ENCODE measurements at regions not wholly inside any gene's neighbourhood (a gene's known extent, or its start where the extent isn't known, plus 50 kb on each side); places are given as distances from the start of the nearest gene placed in this dataset.

- Mint-ChIP-seq H3K4me3 (ENCODE audit: unreplicated experiment) (no peak overlapping the region), H3K27me3 (ENCODE audit: unreplicated experiment) (peaks cover 2% of the 10 kb centered on the region), H3K4me1 (ENCODE audit: low read depth, unreplicated experiment) (no peaks in the 10 kb centered on the region), H3K36me3 (ENCODE audit: unreplicated experiment) (peaks cover 17% of the 10 kb centered on the region), H3K27ac (ENCODE audit: unreplicated experiment) (peak overlapping the region; percentile 14), H3K9me3 (ENCODE audit: unreplicated experiment) (peaks cover 3% of the 10 kb centered on the region)
- TF ChIP-seq, protein P1, sequence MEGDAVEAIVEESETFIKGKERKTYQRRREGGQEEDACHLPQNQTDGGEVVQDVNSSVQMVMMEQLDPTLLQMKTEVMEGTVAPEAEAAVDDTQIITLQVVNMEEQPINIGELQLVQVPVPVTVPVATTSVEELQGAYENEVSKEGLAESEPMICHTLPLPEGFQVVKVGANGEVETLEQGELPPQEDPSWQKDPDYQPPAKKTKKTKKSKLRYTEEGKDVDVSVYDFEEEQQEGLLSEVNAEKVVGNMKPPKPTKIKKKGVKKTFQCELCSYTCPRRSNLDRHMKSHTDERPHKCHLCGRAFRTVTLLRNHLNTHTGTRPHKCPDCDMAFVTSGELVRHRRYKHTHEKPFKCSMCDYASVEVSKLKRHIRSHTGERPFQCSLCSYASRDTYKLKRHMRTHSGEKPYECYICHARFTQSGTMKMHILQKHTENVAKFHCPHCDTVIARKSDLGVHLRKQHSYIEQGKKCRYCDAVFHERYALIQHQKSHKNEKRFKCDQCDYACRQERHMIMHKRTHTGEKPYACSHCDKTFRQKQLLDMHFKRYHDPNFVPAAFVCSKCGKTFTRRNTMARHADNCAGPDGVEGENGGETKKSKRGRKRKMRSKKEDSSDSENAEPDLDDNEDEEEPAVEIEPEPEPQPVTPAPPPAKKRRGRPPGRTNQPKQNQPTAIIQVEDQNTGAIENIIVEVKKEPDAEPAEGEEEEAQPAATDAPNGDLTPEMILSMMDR (IDR thresholded peaks at IDR 0.05; ENCODE audit: partially characterized antibody, unreplicated experiment) = no peak
- DNase-seq = no peak
These were observed 219.0 kb downstream of the TTLL2 start for GRCh38 chr6:167543602-167544497.

DNA sequence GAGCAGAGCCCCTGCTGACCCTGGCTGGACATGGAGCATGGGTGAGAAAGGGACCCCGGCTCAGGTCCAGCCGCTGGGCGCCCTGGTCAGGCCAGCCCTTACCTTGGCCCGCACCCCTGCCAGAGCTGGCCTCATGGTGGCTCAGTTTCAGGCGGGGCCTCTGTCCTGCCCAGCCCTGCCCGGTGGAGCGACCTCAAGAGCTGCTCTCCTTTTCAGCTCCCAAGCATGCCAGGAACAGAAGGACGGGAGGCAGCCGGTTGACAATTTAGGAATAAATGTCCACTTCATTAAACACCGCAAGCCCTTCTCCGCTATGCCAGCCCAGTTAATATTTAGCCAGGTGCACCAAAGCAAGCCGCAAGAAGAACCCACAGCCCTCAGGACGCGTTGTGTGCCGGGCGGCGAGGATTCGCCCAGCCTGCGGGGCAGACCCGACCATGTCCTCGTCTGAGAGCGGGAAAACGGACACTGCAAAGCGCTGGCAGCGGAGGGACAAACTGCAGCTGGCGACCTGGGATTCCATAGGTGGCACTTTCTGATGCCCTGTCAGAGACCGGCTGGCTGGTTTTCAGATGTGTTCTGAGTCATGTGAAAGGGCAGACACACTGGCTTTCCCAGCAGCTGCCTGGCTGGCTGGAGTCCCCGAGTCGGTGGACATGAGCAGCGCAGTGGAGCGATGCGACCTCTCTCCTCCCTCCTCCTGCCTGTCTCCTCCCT is 221.9 kb downstream of the TTLL2 start:
- Mint-ChIP-seq H3K4me1 (ENCODE audit: low read depth, unreplicated experiment) (no peaks in the 10 kb centered on the region), H3K27me3 (ENCODE audit: unreplicated experiment) (peaks cover 3% of the 10 kb centered on the region), H3K4me3 (ENCODE audit: unreplicated experiment) (no peak overlapping the region), H3K9me3 (ENCODE audit: unreplicated experiment) (peaks cover 2% of the 10 kb centered on the region), H3K27ac (ENCODE audit: unreplicated experiment) (no peak overlapping the region), H3K36me3 (ENCODE audit: unreplicated experiment) (no peaks in the 10 kb centered on the region)
- DNase-seq = no peak
- TF ChIP-seq, protein P1 (IDR thresholded peaks at IDR 0.05; ENCODE audit: partially characterized antibody, unreplicated experiment) = no peak

DNA sequence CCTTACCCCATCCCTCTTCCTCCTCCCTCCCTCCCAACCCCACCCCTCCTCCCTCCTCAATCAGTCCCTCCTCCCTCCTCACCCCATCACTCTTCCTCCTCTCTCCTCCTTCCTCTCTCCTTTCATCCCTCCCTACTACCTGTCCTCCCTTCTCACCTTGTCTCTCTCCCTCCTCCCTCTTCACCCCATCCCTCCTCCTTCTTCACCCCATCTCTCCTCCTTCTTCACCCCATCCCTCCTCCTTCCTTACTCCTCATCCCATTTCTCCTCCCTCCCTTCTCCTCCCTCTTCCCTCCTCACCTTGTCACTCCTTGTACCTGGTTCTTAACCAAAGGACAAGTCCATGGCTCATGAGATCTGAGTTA is 222.4 kb downstream of the TTLL2 start:
- Mint-ChIP-seq H3K4me3 (ENCODE audit: unreplicated experiment) (no peak overlapping the region), H3K9me3 (ENCODE audit: unreplicated experiment) (peaks cover 2% of the 10 kb centered on the region), H3K27me3 (ENCODE audit: unreplicated experiment) (peaks cover 3% of the 10 kb centered on the region), H3K27ac (ENCODE audit: unreplicated experiment) (no peak overlapping the region), H3K4me1 (ENCODE audit: low read depth, unreplicated experiment) (no peaks in the 10 kb centered on the region), H3K36me3 (ENCODE audit: unreplicated experiment) (no peaks in the 10 kb centered on the region)
- no peak for DNase-seq
- TF ChIP-seq, protein P1 (IDR thresholded peaks at IDR 0.05; ENCODE audit: partially characterized antibody, unreplicated experiment) = no peak

GRCh38 chr6:167547751-167548150 is 222.9 kb downstream of the TTLL2 start:
- no peak overlapping the region for H3K27ac Mint-ChIP-seq (ENCODE audit: unreplicated experiment)
- no peaks in the 10 kb centered on the region for H3K36me3 Mint-ChIP-seq (ENCODE audit: unreplicated experiment)
- H3K27me3 Mint-ChIP-seq (ENCODE audit: unreplicated experiment) = peaks cover 3% of the 10 kb centered on the region
- peaks cover 2% of the 10 kb centered on the region for H3K4me1 Mint-ChIP-seq (ENCODE audit: low read depth, unreplicated experiment)
- H3K9me3 Mint-ChIP-seq (ENCODE audit: unreplicated experiment) = peaks cover 2% of the 10 kb centered on the region
- TF ChIP-seq, protein P1 (IDR thresholded peaks at IDR 0.05; ENCODE audit: partially characterized antibody, unreplicated experiment) = no peak
- no peak for DNase-seq
- H3K4me3 Mint-ChIP-seq (ENCODE audit: unreplicated experiment) = no peak overlapping the region

DNA sequence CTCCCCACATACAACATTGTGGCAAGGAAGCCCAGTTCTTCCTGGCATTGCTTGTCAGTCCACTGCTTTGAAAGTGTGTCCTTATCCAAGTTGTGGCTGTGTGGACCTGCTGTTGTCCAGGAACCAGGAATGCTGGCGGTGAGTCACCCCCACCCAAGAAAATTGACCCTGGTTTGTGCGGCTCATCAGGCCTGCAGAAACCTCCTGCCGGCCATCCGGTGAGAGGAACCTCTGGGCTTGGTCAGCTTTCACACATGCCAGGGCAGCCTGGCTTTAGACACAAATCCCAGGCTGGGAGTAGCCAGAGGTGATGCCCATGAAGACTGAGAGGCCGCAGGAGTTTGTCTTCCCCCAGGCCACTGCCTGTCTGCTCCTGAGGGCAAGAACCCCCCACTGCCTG is 223.6 kb downstream of the TTLL2 start:
- no peak overlapping the region for H3K4me3 Mint-ChIP-seq (ENCODE audit: unreplicated experiment)
- H3K9me3 Mint-ChIP-seq (ENCODE audit: unreplicated experiment) = peaks cover 3% of the 10 kb centered on the region
- H3K4me1 Mint-ChIP-seq (ENCODE audit: low read depth, unreplicated experiment) = peaks cover 4% of the 10 kb centered on the region
- H3K27me3 Mint-ChIP-seq (ENCODE audit: unreplicated experiment) = peaks cover 6% of the 10 kb centered on the region
- H3K36me3 Mint-ChIP-seq (ENCODE audit: unreplicated experiment) = no peaks in the 10 kb centered on the region
- no peak overlapping the region for H3K27ac Mint-ChIP-seq (ENCODE audit: unreplicated experiment)
- no peak for DNase-seq
- TF ChIP-seq, protein P1 (IDR thresholded peaks at IDR 0.05; ENCODE audit: partially characterized antibody, unreplicated experiment) = no peak

Measured in glutamatergic neuron (in vitro differentiated cells).